ENCODE measurements at regions not wholly inside any gene's neighbourhood (a gene's known extent, or its start where the extent isn't known, plus 50 kb on each side); places are given as distances from the start of the nearest gene placed in this dataset.
A peak's percentile ranks its signal among the peaks of the same experiment; 100 is the strongest.

DNA sequence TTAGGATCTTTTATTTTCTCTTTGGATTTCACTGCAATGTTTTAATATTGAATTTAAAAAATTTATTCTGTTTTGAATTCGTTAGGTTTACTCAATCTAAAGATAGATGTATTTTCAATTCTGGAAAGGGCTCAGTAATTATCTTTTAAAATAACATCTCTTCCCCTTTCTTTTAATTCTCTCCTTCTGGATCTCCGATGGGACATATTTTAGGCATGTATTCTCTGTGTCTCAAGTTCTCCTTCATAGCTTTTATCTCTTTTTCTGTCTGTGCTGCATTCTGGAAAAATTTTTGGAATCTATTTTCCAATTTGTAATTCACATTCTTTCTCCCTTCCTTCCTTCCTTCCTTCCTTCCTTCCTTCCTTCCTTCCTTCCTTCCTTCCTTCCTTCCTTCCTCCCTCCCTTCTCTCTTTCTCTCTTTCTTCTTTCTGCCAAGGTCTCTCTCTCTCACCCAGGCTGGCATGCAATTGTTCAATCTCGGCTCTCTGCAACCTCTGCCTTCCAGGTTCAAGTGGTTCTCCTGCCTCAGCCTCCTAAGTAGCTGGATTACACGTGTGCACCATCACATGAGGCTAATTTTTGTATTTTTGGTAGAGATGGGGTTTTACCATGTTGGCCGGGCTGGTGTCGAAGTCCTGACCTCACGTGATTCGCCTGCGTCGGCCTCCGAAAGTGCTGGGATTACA, 98.5 kb upstream of the CTTNBP2 start:
- no peak for DNase-seq (ENCODE audit: extremely low read depth in 1 of 11, low read depth in 9 of 11, low spot score in 4 of 11)

DNA sequence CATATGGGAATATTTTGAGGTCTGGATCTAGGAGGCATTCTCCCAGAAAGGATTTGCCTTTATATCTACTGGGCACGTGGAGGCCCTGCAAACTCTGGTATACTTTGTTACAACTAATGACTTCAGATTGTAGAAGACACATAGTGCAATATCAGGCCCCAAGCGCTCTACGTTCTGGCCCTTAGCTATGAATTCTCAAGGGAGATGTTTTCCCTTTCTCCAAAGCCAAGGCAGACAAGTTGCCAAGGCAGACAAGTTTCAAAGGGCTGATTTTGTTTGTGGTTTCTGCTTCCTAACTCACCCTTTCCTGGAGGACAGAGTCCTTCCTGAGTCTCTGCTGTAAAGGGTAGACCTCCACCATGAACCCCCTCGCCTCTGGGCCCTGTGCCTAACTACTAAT, 99.4 kb upstream of the CTTNBP2 start:
- DNase-seq (ENCODE audit: extremely low read depth in 1 of 11, low read depth in 9 of 11, low spot score in 4 of 11) = no peak

DNA sequence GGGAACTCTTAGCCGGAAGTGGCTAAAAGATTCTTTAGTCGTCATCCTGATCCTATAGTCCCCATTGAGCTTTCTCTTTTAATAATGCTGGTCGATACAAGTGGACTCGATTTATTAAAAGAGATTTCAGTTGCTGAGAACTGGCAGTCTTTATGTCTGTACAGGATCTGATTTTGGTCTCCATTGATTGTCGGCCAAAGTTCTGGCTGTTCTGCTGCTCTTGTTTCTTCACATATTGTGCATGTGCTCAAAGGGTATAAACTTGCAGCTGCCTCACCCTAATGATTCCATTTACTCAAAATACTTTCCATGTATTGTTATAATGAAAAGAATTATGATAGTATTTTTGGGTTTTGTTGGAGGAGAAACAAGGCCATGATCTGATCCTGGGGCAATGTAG, 100.7 kb upstream of the CTTNBP2 start:
- no peak for DNase-seq (ENCODE audit: extremely low read depth in 1 of 11, low read depth in 9 of 11, low spot score in 4 of 11)

DNA sequence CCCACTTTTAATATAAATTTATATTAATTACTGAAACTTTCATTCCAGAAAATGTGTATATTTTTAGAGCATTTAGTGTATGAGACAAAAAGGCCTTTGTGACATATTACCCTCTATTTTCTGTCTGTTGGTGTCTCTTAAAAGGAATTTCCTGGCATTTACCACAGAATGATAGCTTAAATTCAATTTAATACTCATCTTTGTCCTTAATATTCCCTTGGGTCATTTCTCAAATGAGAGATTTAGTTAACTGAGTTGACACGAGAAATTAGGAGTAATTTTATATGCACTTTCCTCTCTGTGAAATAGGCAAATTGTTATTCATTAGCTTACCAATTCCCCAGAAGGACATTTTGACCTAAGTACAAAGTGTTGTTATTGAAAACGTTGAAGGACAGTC, 101.7 kb upstream of the CTTNBP2 start:
- DNase-seq (ENCODE audit: extremely low read depth in 1 of 11, low read depth in 9 of 11, low spot score in 4 of 11) = no peak

DNA sequence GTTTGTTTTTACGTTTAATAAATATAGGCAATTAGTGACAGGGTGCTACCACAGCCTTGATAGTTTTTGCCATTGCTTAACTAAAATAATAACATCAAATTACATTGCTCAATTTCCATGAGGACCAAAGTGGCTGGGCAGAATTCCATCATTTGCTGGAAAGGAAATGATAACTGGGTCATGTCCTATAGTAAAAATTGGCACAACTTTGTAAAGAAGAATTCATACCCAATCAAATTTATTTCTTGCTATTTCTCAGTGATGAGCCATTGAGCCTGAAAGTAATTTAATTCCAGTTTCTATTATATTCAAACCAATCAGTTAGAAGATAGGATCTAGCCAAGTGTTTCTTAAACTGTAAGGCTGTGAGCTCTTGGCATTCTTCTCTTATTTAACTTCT, 102.2 kb upstream of the CTTNBP2 start:
- DNase-seq (ENCODE audit: extremely low read depth in 1 of 11, low read depth in 9 of 11, low spot score in 4 of 11) = no peak

DNA sequence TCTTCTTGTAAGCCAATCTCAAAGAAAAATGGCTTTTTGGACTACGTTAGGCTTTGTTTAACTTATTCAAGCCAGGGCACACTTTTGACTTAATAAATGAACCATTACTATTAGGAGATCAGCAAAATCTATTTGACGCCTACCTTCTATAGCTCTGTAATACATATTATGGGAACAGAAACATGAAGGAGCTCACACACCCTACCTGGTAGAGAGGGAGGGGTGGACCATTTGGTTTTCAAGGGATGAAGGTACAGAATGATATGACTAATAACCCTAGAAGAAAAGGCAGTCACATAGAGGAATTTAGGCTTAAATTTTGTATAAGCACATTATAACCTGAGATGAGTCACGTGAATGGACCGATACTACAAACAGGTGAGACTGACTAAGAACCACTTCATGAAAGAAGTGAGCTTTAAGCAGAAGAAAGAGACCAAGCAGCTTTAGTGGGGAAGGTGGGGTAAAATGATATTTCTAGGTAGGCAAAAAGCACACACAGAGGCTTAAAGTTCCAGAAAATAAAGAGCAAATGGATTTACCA, 106.8 kb upstream of the CTTNBP2 start:
- DNase-seq (ENCODE audit: extremely low read depth in 1 of 11, low read depth in 9 of 11, low spot score in 4 of 11) = no peak

DNA sequence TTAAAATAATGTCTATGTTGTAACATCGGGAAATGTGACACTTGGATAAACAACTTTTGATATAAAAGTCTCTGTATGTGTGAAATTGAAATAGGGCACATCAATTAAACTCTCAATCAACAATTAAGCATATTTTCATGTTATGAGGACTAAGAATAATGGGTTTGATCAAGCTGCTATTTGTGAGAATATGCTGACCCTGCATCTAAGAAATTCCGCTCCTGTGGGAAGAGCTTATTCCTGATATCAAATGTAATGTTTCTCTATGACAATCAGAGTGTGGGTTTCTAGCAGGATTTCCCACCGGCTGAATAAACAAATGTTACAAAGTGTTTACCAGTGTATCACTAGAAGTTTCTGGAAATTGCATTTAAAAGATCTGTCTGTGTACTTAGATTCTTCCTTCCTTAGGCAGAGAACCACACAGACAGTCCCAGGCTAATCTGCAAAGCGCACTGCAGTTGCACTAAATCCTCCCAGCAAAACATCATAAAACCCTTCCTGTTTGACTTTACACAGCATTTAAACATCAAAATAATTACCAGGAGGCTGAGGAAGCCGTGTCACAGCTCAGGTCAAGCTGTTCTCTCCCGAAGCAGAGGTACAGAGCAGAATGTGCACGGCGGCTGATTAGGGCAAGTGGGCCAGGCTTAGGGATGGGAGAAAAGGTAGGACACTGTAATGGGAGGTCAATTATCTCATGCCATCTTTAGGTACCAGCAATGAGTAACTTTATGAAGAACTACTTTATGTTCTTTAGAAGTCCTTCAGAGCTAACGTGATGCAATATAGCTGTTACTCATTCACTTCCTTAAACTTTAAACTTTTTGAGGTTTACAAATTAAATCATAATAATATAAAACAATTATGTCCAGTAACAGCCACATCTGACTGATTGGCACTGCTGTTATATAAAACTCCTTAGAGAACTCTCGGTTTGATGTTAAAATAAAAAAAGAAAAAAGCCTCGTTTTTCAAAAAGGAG, 109.1 kb upstream of the CTTNBP2 start:
- DNase-seq (ENCODE audit: extremely low read depth in 1 of 11, low read depth in 9 of 11, low spot score in 4 of 11) = peak in 6 of 11 donors; percentile 39 to 60 (median 45)

DNA sequence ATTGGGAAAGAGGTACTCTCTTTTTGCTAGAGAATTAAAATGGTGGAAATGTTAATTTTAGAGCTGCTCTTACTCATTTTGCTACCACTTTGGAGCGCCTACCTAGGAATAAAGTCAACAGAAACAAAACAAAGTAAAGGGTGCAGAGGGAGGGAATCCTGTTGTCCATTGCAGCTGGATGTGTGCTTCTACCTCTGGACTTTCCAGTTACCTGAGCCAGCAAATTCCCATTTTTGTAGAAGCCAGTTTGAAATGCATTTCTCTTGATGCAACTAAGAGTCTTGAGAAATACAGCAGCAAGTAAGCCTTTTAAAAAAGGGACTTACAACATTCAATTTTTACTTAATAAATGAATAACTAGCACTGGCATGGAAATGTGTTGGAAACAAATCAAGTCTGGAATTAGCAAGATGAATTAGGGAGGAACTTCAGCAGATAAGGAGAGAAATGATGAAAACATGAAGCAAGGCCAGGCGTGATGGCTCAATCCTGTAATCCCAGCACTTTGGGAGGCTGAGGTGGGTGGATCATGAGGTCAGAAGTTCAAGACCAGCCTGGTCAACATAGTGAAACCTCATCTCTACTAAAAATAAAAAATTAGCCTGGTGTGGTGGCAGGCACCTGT, 113.5 kb upstream of the CTTNBP2 start:
- no peak for DNase-seq (ENCODE audit: extremely low read depth in 1 of 11, low read depth in 9 of 11, low spot score in 4 of 11)

DNA sequence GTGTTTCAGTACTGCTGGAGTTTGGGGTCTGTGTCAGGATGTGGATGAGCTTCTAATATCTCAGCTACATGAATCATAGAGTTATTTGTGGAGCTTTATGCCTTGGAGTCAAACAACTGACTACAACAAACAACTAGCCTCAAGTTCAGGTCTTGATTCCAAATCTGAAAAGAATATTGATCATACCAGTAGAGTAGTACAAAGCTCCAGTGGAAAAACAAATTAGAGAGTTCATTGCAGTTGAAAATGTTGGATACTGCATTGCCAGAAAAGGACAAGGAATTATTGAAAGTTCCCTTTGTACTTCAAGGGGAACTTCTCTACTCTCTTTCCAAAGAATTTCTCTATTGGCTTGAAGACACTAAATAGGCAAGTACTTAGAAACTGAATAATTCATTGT, 117.6 kb upstream of the CTTNBP2 start:
- no peak for DNase-seq (ENCODE audit: extremely low read depth in 1 of 11, low read depth in 9 of 11, low spot score in 4 of 11)

DNA sequence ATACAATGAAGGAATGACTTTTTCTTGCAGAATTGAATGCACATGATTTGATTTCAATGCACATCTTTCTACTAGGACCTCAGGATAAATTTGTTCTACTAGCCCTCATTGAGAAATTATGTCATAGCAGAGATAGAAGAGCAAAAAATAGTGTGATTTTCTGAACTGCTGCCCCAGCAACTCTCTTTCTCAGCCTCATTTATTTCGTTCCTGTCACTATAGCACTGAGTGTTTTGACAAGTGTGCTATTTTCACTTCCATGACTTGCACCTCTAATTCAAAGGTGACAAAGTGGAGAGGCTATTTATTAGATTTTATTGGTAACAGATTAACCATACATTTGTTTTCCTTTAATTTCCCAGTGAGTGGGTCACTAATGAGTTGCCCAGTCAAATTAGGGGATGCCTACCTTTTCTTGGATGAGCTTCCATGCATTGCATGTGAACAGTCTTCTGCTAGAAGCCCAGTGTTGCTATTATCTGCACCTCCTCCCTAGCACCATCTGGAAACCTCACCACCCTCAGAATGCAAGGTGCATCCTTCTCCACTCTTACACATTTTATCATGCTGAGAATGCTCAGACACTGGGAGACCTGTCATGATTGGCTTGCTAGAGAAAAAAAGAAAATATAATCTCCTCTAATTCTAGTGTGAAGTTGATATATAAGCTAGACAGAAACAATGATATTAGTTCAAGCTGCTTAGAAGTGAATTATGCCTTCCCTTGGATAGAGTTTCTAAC, 119.6 kb upstream of the CTTNBP2 start:
- DNase-seq (ENCODE audit: extremely low read depth in 1 of 11, low read depth in 9 of 11, low spot score in 4 of 11) = no peak

DNA sequence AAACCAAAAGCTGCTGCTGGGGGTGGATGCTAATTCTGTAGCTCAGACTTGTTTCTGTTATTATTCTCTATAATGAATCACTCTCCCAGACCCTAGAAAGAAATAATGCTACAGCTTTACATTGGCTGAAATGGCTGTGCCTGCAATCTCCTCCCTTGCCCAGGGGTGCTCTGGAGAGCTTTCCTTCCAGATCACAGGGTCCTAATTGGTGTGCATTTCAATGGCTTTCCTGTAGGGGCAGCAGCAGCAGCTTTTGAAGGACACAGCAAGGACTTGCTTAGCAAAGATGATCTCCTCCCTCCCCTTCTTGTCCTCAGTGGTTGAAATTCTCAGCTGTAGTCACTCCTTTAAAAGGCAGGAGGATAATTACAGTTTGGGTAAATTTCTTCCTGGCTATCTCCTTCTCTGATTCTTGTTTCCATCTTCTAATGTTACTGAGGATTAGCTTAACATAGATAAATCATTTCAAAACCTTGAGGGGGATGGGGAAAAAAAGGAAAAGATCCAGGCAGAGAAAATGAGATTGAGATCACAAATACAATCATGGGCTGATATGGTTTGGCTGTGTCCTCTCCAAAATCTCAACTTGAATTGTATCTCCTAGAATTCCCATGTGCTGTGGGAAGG, 120.2 kb upstream of the CTTNBP2 start:
- peak in 8 of 11 donors; percentile 29 to 71 (median 44) for DNase-seq (ENCODE audit: extremely low read depth in 1 of 11, low read depth in 9 of 11, low spot score in 4 of 11)

DNA sequence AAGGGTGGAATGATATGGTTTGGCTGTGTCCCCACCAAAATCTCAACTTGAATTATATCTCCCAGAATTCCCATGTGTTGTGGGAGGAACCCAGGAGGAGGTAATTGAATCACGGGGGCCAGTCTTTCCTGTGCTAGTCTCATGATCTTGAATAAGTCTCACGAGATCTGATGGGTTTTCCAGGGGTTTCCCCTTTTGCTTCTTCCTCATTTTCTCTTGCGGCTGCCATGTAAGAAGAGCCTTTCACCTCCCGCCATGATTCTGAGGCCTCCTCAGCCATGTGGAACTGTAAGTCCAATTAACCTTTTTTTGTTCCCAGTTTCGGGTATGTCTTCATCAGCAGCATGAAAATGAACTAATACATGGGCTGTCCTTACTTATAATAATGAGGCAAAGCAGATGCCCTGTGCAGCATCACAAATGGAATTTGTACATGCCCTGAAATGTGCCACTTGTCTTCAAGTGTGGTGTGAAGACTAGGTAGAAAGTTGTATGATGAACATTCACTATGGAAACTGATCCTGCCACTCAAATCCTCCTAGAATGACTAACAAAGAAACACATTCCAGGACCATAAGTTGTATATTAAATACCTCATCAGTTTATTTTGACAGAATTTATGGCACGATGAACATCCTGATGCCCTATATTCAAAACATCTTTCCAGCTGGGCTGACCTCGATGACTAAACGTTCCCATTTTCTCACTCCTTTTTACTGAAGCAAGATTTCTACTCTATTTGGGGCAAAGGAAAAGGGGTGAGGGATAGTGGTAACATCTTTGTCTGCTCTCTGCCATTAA, 122.8 kb upstream of the CTTNBP2 start:
- DNase-seq (ENCODE audit: extremely low read depth in 1 of 11, low read depth in 9 of 11, low spot score in 4 of 11) = no peak

DNA sequence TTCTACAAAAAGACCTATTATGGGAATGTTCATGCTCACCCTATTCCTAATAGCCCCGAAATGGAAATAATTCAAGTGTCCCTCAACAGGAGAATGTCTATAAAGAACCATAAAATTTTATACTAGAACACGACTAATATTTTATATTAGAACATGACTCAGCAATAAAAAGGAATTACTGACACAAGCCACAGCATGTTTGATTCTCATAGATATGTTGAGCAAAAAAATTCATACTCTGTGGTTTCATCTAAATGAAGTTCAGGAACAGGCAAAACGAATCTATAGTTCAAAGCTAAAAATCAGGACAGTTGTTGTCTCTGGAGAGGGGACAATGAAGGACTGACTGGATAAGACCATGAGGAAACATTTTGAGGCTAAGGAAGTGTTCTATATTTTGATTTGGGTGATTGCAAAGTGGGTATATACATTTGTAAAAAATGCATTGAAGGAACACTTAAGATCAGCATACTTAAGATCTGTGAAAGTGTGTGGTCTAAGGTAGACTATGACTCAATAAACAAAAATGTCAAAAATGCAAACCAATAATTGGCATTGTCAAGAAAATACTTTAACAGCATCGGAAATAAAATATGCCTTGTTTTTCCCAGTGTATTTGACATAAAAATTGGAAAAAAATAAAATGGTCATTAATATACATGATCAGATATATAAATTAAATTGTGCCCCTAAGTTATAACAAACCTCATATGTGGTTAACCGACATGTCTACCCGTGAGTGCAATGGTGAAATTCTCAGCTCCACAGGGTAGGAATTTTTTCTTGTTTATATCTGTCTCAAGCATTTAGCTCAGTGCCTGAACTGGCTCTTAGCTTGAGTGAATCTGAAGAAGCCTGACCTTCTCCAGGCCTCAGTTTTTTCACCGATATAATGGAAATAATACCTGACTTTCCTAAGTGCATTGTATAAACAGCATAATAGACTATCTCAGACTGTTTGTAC, 124.9 kb upstream of the CTTNBP2 start:
- DNase-seq (ENCODE audit: extremely low read depth in 1 of 11, low read depth in 9 of 11, low spot score in 4 of 11) = no peak

DNA sequence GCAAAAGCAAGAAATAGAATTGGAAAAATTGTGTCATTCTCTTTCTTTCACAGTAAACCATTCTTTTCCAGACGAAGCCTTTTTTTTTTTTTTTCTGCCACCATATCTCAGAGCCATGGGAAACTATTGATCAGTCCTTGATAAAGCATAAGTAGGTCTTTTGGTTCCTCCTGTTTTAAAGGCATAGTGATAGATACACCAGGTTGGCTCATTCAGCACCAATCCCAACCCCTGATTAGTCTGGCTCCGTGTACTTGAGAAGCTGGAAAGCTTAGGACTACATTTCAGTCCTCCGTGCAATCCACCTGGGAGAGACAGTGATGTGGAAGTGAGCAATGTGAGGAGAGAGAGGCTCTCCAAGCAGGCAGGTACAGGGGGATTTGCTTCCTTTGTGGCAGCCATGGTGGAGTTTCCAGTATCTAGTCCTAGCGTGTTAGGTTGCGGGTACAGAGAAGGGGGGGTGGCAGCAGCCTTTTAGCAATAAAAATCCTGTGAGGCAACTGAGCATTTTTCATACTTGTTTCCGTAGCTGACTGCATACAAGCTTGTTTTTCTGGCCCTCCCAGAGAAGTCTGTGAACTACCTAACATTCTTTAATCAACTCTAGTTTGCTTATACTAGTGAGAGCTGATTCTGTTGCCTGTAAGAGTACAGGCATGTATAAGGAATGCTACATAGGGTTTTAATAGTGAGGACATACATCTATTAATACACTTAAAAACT, 127.4 kb upstream of the CTTNBP2 start:
- no peak for DNase-seq (ENCODE audit: extremely low read depth in 1 of 11, low read depth in 9 of 11, low spot score in 4 of 11)

DNA sequence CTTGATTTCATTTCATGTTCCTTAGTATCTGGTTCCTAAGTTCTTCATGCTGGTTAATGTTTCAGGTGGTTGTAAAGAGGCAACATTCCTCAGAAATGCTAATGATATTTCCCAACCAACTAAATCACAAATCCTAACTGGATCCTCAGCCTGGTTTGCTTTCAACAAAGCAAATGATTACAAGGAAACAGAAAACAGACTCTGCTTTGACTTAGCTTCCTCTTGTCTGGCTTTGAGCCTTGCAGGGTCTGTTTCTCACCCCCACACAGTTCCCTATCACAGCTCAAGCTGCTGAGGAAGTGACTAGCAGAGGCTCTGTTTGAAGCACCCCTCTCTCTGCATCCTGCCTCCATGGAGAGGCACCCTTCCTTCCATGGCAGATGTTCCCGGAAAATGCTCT, 130.2 kb upstream of the CTTNBP2 start:
- DNase-seq (ENCODE audit: extremely low read depth in 1 of 11, low read depth in 9 of 11, low spot score in 4 of 11) = no peak

DNA sequence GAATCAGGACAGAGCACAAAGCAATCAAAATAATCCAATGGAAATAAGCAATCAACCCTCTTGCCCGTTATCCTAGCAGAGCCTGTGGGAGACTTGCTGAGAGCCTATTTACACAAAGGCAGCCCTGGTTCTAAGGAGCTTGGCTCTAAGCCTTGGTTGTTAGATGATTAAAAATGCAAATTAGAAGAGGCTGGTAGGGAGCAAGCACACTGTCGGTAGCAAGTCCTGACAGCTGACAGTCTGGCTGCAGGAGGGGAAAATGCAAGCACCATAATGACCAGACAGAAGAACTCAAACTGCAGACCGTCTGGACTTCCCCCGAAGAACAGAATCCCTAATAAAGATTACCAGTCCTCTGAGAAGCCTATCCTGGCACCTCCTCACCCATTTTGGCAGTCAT, 131.8 kb upstream of the CTTNBP2 start:
- no peak for DNase-seq (ENCODE audit: extremely low read depth in 1 of 11, low read depth in 9 of 11, low spot score in 4 of 11)
